ENCODE measurements at regions not wholly inside any gene's neighbourhood (a gene's known extent, or its start where the extent isn't known, plus 50 kb on each side); places are given as distances from the start of the nearest gene placed in this dataset.
"Not testable (repeated sequence)": the region's sequence is repeated elsewhere in the genome, so short reads cannot be mapped to it uniquely, and the experiment has no call there.

DNA sequence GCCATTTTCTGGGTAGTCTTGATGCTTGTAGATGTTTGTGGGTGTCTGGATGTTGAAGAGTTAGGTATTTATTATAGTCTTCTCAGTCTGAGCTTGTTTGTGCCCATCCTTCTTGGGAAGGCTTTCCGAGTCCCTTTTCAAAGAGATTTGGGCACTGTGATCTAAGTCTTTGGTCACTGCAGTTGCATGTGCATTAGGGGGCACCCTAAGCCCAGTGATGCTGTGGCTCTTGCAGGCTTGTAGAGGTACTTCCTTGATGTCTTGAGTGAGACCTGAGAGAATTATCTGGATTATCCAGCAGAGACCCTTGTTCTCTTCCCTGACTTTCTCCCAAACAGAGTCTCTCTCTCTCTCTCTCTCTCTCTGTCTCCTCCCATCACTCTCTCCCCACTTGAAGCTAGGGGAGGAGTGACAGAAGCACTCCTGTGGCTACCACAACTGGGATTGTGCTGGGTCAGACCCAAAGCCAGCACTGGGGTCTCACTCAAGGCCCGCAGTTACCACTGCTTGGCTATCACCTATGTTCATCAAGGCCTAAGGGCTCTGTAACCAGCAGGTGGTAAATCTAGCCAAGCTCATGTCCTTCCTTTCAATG is 68.5 kb downstream of the TMCO5A start:
- DNase-seq: peak; percentile 50

DNA sequence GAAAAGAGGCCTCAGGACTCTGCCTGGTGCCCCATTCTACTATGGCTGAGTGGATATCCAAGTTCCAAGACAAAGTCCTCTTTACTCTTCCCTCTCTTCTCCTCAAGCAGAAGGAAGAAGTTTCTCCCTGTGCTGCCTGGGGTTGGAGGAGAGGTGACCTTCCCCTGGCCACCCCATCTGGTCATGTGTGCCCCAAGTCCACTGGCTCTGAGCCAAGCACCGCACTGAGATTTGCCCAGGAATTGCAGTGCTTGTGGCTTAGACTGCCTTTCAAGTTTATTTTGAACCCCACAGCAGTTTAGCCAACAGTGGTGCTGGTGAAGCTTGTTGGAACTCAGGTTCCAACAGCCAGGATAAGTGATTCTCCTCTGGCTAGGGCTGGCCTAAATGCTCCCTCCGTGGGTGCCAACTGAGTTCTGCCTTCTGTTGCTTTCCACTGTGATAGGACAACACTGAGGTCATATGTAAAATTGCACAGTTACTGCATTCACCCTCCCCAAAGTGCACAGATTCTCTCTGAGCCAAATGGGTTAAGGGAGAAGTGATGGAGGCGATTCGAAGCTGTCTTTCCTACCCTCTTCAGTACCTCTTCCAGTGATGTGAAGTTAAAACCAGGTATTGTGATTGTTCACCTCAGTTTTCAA is 69.9 kb downstream of the TMCO5A start:
- DNase-seq: no peak

- DNase-seq: no peak
Observed at GRCh38 chr15:38005953-38006808, 71.7 kb downstream of the TMCO5A start.

DNA sequence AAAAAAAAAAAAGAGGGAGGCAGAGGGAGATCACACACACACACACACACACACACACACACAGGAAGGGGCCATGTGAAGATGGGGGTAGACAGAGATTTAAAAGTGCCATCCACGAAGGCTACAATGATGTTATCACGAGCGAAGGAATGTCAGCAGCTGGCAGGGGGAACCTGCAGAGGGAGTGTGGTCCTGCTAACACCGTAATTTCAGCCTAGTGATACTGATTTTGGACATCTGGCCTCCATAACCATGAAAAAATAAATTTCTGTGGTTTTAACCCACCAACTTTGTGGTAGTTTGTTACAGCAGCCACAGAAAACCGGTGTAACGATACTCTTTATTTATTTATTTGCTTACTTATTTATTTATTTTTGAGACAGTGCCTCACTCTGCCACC is 76.0 kb downstream of the TMCO5A start:
- no peak for DNase-seq

GRCh38 chr15:38012894-38013293 is 78.5 kb downstream of the TMCO5A start:
- DNase-seq: no peak

DNA sequence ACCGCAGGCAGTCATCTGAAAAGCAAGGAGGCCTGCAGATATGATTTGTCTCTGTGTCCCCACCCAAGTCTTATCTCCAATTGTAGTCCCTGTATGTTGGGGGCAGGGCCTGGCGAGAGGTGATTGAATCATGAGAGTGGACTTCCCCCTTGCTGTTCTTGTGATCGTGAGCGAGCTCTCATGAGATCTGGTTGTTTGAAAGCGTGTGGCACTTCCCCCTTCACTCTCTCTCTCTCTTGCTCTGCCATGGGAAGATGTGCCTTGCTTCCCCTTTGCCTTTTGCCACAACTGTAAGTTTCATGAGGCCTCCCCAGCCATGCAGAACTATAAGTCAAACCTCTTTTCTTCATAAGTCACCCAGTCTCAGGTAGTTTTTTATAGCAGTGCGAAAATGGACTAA is 83.3 kb downstream of the TMCO5A start:
- DNase-seq: no peak

DNA sequence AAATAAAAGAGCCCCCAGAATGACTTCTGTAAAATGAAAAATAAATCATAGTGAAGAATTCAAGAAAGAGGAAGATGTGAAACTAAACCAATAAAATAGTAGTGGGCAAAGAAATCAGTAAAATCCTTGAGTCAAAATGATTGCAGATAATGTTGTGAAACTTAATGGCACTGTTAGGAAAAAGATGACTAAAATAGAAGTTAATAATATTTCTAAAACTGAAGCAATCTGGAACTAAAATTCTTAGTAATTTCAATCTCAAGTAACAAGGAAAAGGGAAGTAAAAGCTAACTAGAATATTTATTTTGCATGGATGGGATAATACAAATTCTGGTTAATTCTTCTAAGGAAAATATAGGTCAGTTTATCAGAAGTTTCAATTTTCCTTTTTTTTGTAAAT is 84.6 kb downstream of the TMCO5A start:
- no peak for DNase-seq

DNA sequence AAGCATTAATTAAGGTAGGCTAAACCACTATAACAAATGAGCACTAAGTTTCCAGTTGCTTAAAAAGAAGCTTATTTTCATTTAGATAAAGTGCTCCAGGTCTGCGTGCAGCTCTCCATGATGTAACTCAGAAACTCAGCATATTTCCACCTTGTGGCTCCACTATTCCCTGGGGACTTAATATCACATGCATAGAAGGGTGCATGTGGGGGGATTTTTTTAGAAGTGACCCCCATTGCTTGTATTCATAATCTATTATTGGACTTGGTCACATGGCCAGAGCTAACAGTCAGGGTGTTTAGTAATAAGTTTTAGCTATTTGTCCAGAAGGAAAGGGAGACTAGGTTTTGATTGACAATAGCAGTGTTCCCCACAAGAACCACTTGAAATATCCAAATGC is 86.8 kb downstream of the TMCO5A start:
- no peak for DNase-seq

GRCh38 chr15:38024293-38025091 is 90.1 kb downstream of the TMCO5A start:
- DNase-seq: no peak

GRCh38 chr15:38025656-38026055 is 91.2 kb downstream of the TMCO5A start:
- not testable (repeated sequence) for DNase-seq

- DNase-seq: no peak
Observed at GRCh38 chr15:38028869-38029268, 94.4 kb downstream of the TMCO5A start.

DNA sequence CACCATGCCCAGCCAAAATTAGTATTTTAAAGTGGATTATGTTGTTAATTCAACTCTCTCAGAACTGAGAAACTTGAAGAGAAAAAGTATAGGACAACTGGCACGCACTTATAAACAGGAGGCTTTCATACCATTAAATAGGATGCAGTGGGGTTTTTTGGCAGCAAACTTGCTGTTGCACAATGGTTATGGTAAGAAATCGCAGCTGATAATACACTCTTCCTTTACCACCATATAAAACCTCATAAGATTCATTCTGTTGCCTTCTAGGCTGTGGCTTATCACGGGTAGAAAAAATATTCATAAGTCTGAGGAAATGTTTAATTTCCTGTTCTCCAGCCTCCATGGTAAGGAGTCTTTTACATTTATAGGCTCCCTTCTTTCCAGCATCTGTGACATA is 95.3 kb downstream of the TMCO5A start:
- no peak for DNase-seq

- no peak for DNase-seq
Observed at GRCh38 chr15:38030609-38031008, 96.2 kb downstream of the TMCO5A start.

GRCh38 chr15:38035701-38036100 is 101.3 kb downstream of the TMCO5A start:
- DNase-seq: no peak

GRCh38 chr15:38036790-38037338 is 102.4 kb downstream of the TMCO5A start:
- DNase-seq: no peak

DNA sequence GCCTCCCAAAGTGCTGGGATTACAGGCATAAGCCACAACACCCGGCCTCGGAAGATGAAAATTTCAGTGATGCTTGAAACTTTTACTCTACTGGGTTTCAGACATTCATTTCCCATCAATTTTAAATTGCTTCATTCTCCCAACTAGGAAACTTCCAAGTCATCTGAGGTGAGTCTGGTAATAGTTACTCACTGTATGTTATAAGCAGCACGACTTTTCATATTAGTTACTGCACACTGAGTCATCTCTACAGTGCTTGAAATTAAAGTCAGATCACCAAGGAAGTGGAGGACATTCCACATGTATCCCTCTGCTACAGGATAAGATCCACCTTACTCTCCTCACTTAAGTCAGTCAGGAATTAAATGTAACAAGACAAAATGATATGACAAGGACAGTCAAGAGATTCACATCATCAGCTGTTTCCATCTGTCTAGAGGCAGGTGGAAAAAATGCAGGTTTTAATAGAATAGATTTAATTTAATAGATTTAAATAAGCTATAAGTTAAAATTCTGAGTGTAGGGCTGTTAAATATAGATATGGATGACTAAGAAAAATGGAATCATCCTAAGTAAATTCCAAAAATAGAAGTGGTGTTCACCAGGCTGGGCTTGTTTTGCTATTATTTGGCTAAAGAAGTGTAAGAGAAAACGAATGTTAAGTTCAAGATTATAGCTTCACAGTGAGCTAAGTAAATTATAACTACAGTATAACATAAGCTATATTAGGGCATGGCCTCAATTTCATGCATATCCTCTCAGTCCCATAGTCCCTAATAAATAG is 104.4 kb downstream of the TMCO5A start:
- no peak for DNase-seq

DNA sequence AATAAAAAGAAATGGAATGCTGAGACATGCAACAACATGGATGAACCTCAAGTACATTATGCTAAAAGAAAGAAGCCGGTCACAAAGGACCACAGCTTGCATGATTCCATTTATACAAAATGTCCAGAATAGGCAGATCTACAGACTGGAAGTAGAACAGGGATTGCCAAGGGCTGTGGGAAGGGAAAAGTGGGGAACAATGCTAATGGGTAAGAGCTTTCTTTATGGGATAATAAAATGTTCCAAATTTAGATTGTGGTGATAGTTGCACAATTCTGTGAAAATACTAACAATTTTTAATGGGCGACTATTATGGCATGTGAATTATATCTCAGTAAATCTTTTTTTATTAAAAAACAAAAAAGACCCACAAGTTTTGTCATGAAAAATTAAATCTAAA is 106.2 kb downstream of the TMCO5A start:
- DNase-seq: no peak

DNA sequence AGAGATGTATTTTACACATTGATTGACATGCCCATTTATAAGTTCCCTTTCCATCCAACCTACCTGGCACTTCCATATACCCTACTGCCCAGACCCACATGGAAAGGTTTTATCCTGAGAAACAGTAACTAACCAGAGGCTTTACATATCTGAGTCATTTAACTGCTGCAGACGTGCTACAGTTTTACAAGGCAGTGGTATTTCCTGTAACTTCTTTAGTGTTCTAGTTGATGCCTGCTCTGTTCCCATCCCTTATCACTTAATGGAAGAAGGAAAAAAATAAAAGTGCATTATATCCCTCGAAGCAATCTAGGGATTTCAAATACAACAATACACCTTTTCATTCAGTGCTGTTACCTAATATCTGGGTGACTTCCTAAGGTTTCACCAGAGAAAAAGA is 107.1 kb downstream of the TMCO5A start:
- no peak for DNase-seq

DNA sequence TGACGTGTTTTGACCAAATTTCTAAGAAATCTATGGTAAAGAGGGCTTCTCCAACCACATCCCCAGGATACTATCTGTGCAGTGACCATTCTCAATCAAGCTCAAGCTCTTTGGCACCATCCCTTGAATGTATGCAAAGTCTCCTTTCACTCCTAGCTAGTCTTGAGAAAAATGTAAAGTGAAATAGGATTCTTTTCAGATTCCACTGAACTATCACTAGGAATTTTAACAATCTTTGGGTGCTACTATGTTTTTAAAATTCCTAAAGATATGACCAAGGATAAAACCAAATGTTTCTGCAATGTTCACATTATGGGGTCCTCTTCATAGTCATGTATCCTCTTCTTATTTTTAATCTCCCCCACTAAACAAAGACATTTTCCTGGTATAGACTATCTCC is 107.8 kb downstream of the TMCO5A start:
- no peak for DNase-seq

DNA sequence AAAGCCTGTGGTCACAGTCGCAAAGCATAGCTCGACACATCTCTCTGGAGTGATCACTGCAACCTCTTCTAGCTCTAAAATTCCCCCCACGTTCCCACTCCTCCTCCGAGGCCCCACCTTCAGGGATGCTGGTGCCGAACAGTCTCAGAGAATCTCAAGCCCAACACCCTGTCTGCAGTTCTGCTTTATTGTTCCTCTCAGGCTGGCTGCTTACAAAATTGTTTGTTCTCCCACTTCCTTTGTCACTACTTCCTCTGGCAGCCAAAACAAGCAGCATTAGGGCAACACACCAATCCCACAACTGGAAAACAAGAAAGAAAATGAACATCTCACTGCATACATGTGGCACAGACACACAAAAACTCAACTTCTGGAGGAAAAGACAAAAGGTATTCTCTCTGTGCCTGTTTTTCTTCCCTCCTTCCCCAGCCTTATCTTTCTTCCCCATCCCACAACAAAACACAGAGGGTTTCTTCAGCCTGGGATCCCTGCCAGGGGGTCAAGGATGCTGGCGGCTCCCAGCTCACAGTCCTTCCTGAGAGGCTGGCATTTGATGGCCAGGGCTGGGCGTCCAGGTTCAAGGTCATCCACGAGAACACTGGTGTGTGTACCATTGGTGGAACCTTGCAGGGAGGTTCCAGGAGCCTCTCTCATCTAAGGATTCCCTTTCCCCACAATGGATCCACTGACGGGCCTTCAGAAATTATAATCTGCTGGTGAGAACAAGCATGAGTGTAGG is 108.4 kb downstream of the TMCO5A start:
- no peak for DNase-seq

- no peak for DNase-seq
Observed at GRCh38 chr15:38046257-38047051, 112.0 kb downstream of the TMCO5A start.
